Endodermal cell (in vitro differentiated cells): ENCODE measurements at regions not wholly inside any gene's neighbourhood (a gene's known extent, or its start where the extent isn't known, plus 50 kb on each side); places are given as distances from the start of the nearest gene placed in this dataset.

Experiments
- DNase-seq: peaks from one replicate; pipeline ENCODE4 v3.0.0-alpha.2; 2017
- H3K27ac ChIP-seq: 2 replicates; pipeline ENCODE4 v1.5.1; 2013; ENCODE audit warnings: mild to moderate bottlenecking, low read depth, low read length, moderate library complexity
- H3K27me3 ChIP-seq: 2 replicates; pipeline ENCODE4 v1.6.1; 2013; ENCODE audit warnings: mild to moderate bottlenecking, low read length, moderate library complexity; ENCODE audit not compliant: insufficient read depth, control insufficient read depth, poor library complexity, severe bottlenecking
- H3K36me3 ChIP-seq: 2 replicates; pipeline ENCODE4 v1.7.0; 2013; ENCODE audit warnings: mild to moderate bottlenecking, low read length, moderate library complexity; ENCODE audit not compliant: control insufficient read depth, insufficient read depth
- H3K4me1 ChIP-seq: one replicate; pipeline ENCODE4 v1.7.0; 2013; ENCODE audit warnings: low read length; ENCODE audit not compliant: control insufficient read depth, insufficient read depth
- H3K4me3 ChIP-seq: 2 replicates; pipeline ENCODE4 v1.5.1; 2013; ENCODE audit warnings: mild to moderate bottlenecking, low read length, moderate library complexity
- H3K9ac ChIP-seq: 2 replicates; pipeline ENCODE4 v1.6.1; 2013; ENCODE audit warnings: mild to moderate bottlenecking, low read length, moderate library complexity; ENCODE audit not compliant: poor library complexity, severe bottlenecking; ENCODE audit errors: extremely low read depth
- H3K9me3 ChIP-seq: 2 replicates; pipeline ENCODE4 v1.6.1; 2013; ENCODE audit warnings: mild to moderate bottlenecking, low read length, moderate library complexity; ENCODE audit not compliant: control insufficient read depth
- H3K27ac Mint-ChIP-seq: 2 replicates; pipeline ENCODE4 v1.8.0; 2020; ENCODE audit warnings: mixed read lengths
- H3K27me3 Mint-ChIP-seq: 2 replicates; pipeline ENCODE4 v1.8.0; 2021; ENCODE audit warnings: mild to moderate bottlenecking, mixed read lengths; ENCODE audit not compliant: insufficient read depth
- H3K36me3 Mint-ChIP-seq: 2 replicates; pipeline ENCODE4 v1.8.0; 2020; ENCODE audit warnings: low read depth, mixed read lengths
- H3K4me1 Mint-ChIP-seq: 2 replicates; pipeline ENCODE4 v1.8.0; 2020; ENCODE audit warnings: mixed read lengths
- H3K4me3 Mint-ChIP-seq: 2 replicates; pipeline ENCODE4 v1.8.0; 2020; ENCODE audit warnings: mild to moderate bottlenecking, moderate library complexity, mixed read lengths
- H3K9me3 Mint-ChIP-seq: 2 replicates; pipeline ENCODE4 v1.8.0; 2020; ENCODE audit warnings: mild to moderate bottlenecking, mixed read lengths
- CTCF ChIP-seq: fragments of 200-600 bp; sonication (generic); conservative IDR thresholded peaks from 2 replicates; pipeline ENCODE4 v1.5.0; 2021; ENCODE audit warnings: antibody characterized with exemption, mild to moderate bottlenecking
- WGBS, 2 experiments: methylation state at CpG; one replicate each; pipeline versions ENCODE4 v1.1.5 to v1.1.7; 2013; ENCODE audit warnings: missing lambda C conversion rate in 2 of 2, mixed read lengths in 1 of 2; ENCODE audit not compliant: insufficient coverage in 1 of 2, insufficient read length in 1 of 2; 5-methylcytosine and 5-hydroxymethylcytosine counted together

- no peaks in the 10 kb centered on the region for H3K27me3 Mint-ChIP-seq
- no peaks in the 10 kb centered on the region for H3K36me3 Mint-ChIP-seq
- Histone ChIP-seq H3K9ac (no peak overlapping the region), H3K9me3 (no peaks in the 10 kb centered on the region), H3K27ac (no peak overlapping the region), H3K27me3 (no peaks in the 10 kb centered on the region), H3K4me3 (no peak overlapping the region), H3K36me3 (no peaks in the 10 kb centered on the region), H3K4me1 (no peaks in the 10 kb centered on the region)
- DNase-seq: no peak
- H3K27ac Mint-ChIP-seq: no peak overlapping the region
- WGBS, 2 experiments: 90% methylated on average over 2 of the region's 2 CpGs; no CpG with 5 or more reads in 1 of the 2 experiments
- H3K4me1 Mint-ChIP-seq: no peaks in the 10 kb centered on the region
- no peak for TF ChIP-seq CTCF
- H3K4me3 Mint-ChIP-seq: no peak overlapping the region
- H3K9me3 Mint-ChIP-seq: peaks cover 1% of the 10 kb centered on the region
These were observed 393.7 kb upstream of the NPVF start for GRCh38 chr7:25621993-25622392.

- no peak overlapping the region for H3K27ac Mint-ChIP-seq
- H3K36me3 Mint-ChIP-seq: no peaks in the 10 kb centered on the region
- H3K27me3 Mint-ChIP-seq: no peaks in the 10 kb centered on the region
- Histone ChIP-seq H3K9ac (no peak overlapping the region), H3K27me3 (no peaks in the 10 kb centered on the region), H3K9me3 (no peaks in the 10 kb centered on the region), H3K4me3 (no peak overlapping the region), H3K36me3 (no peaks in the 10 kb centered on the region), H3K4me1 (no peaks in the 10 kb centered on the region), H3K27ac (no peak overlapping the region)
- no peaks in the 10 kb centered on the region for H3K4me1 Mint-ChIP-seq
- no peak overlapping the region for H3K4me3 Mint-ChIP-seq
- no peak for TF ChIP-seq CTCF
- no peak for DNase-seq
- H3K9me3 Mint-ChIP-seq: peaks cover 1% of the 10 kb centered on the region
- WGBS, 2 experiments: 83 to 87% methylated on average over 1 to 3 of the region's 3 CpGs
These were observed 394.4 kb upstream of the NPVF start for GRCh38 chr7:25622695-25623094.

GRCh38 chr7:25624051-25624450 is 395.8 kb upstream of the NPVF start:
- no peak for TF ChIP-seq CTCF
- no peak overlapping the region for H3K4me3 ChIP-seq
- H3K9me3 ChIP-seq: no peaks in the 10 kb centered on the region
- Mint-ChIP-seq H3K4me3 (no peak overlapping the region), H3K4me1 (peaks cover 3% of the 10 kb centered on the region), H3K27ac (no peak overlapping the region), H3K36me3 (no peaks in the 10 kb centered on the region), H3K27me3 (no peaks in the 10 kb centered on the region), H3K9me3 (peaks cover 1% of the 10 kb centered on the region)
- DNase-seq: no peak
- 79% methylated on average over 3 of the region's 3 CpGs; no CpG with 5 or more reads in 1 of the 2 experiments for WGBS, 2 experiments
- H3K27me3 ChIP-seq: no peaks in the 10 kb centered on the region
- no peak overlapping the region for H3K27ac ChIP-seq
- no peaks in the 10 kb centered on the region for H3K36me3 ChIP-seq
- H3K4me1 ChIP-seq: no peaks in the 10 kb centered on the region
- H3K9ac ChIP-seq: no peak overlapping the region
